Peyer's patch (tissue), 4 donors: ENCODE measurements at regions not wholly inside any gene's neighbourhood (a gene's known extent, or its start where the extent isn't known, plus 50 kb on each side); places are given as distances from the start of the nearest gene placed in this dataset.

ENCODE experiments used
- DNase-seq, 3 donors: peaks; one replicate each; pipeline ENCODE4 v3.0.0-alpha.2; 2017 to 2019
- H3K27ac ChIP-seq, 4 donors: fragments of 200-600 bp; sonication (generic); one replicate each; pipeline ENCODE4 v1.5.1; 2016 to 2019
- H3K27me3 ChIP-seq, 2 donors: fragments of 200-600 bp; sonication (generic); one replicate each; pipeline ENCODE4 v1.5.1; 2019
- H3K36me3 ChIP-seq, 3 donors: fragments of 200-600 bp; sonication (generic); one replicate each; pipeline ENCODE4 v1.5.1; 2016 to 2019
- H3K4me1 ChIP-seq, 4 donors: fragments of 200-600 bp; sonication (generic); one replicate each; pipeline ENCODE4 v1.5.1; 2016 to 2019
- H3K4me3 ChIP-seq, 4 donors: fragments of 200-600 bp; sonication (generic); 1 replicate in 3 of 4; 2 replicates in 1 of 4; pipeline ENCODE4 v1.5.1; 2016 to 2019; ENCODE audit warnings: mild to moderate bottlenecking in 1 of 4
- H3K9me3 ChIP-seq, 4 donors: fragments of 200-600 bp; sonication (generic); one replicate each; pipeline ENCODE4 v1.5.1; 2016 to 2019; ENCODE audit warnings: mild to moderate bottlenecking in 1 of 4
- CTCF ChIP-seq, 6 experiments: fragments of 450-650 bp in 4 of 6; fragments of 200-600 bp in 2 of 6; sonication (generic) in 1 of 6; IDR thresholded peaks; one replicate each; pipeline ENCODE4 v1.5.1; 2017 to 2019; ENCODE audit warnings: antibody characterized with exemption in 6 of 6, mild to moderate bottlenecking in 3 of 6, moderate library complexity in 1 of 6
- POLR2A ChIP-seq, 2 donors: fragments of 450-650 bp; IDR thresholded peaks; one replicate each; pipeline ENCODE4 v1.5.1; 2017; ENCODE audit warnings: antibody characterized with exemption in 2 of 2, mild to moderate bottlenecking in 2 of 2, moderate library complexity in 2 of 2

GRCh38 chr14:76947838-76948184 is 80.7 kb downstream of the IRF2BPL start:
- Histone ChIP-seq H3K27ac (peak overlapping the region in 2 of 4 donors; percentile 48 to 64), H3K4me1 (peaks cover 0 to 24% (median 10%) of the 10 kb centered on the region in 4 donors), H3K9me3 (no peaks in the 10 kb centered on the region), H3K27me3 (no peaks in the 10 kb centered on the region), H3K4me3 (no peak overlapping the region), H3K36me3 (no peaks in the 10 kb centered on the region)
- no peak for DNase-seq
- TF ChIP-seq POLR2A (IDR thresholded peaks at IDR 0.05): no peak
- TF ChIP-seq CTCF (IDR thresholded peaks at IDR 0.05): no peak

GRCh38 chr14:76947078-76947837 is 81.2 kb downstream of the IRF2BPL start:
- peak overlapping the region; percentile 39 to 64 (median 50) for H3K27ac ChIP-seq
- peak; percentile 82 to 93 (median 88) for DNase-seq
- H3K4me1 ChIP-seq: peaks cover 0 to 24% (median 10%) of the 10 kb centered on the region in 4 donors
- peak overlapping the region in 2 of 4 donors; percentile 19 to 22 for H3K4me3 ChIP-seq
- peak; percentile 52 to 71 (median 60) for TF ChIP-seq CTCF (IDR thresholded peaks at IDR 0.05)
- no peak for TF ChIP-seq POLR2A (IDR thresholded peaks at IDR 0.05)
- no peaks in the 10 kb centered on the region for H3K36me3 ChIP-seq
- no peaks in the 10 kb centered on the region for H3K9me3 ChIP-seq
- H3K27me3 ChIP-seq: no peaks in the 10 kb centered on the region

DNA sequence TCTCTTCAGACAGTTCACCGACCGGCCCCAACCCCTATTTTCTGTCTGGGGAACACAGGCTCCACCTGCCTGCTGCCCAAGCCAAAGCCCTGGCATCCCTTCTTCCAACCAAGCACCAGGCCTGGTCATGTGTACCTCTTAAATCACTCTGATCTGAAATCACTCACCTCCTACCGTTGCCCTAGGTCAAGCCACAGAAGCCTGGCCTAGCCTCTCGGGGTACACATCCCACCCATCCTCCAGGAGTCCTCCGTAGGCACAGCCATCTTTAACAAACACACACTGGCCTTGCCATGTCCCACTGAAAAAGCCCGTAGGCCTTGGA is 81.8 kb downstream of the IRF2BPL start:
- peak overlapping the region; percentile 39 to 64 (median 50) for H3K27ac ChIP-seq
- TF ChIP-seq CTCF (IDR thresholded peaks at IDR 0.05) (no peak), POLR2A (IDR thresholded peaks at IDR 0.05) (no peak)
- H3K4me1 ChIP-seq: peaks cover 0 to 24% (median 10%) of the 10 kb centered on the region in 4 donors
- no peak for DNase-seq
- H3K36me3 ChIP-seq: no peaks in the 10 kb centered on the region
- H3K4me3 ChIP-seq: no peak overlapping the region
- no peaks in the 10 kb centered on the region for H3K27me3 ChIP-seq
- no peaks in the 10 kb centered on the region for H3K9me3 ChIP-seq

DNA sequence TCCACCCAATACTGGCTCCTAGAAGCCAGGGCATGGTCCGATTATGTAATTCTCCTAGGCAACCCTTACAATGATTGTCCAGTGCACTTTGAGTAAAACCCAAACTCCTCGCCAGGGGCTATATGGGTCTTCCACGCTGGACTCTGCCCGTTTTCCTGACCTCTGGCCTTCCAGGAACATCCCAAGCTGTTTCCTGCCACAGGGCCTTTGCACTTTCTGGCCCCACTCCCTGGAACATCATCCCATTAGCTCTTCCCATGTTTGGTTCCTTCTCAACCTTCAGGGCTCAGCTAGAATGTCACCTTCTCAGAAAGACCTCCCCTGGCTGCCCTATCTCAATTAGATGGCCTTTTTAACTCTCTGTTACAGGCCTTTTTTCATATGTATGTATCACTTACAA is 85.4 kb downstream of the IRF2BPL start:
- TF ChIP-seq POLR2A (IDR thresholded peaks at IDR 0.05) (no peak), CTCF (IDR thresholded peaks at IDR 0.05) (no peak)
- no peak for DNase-seq
- Histone ChIP-seq H3K36me3 (no peaks in the 10 kb centered on the region), H3K27ac (no peak overlapping the region), H3K4me1 (peaks cover 0 to 18% (median 10%) of the 10 kb centered on the region in 4 donors), H3K9me3 (no peaks in the 10 kb centered on the region), H3K27me3 (no peaks in the 10 kb centered on the region), H3K4me3 (no peak overlapping the region)

DNA sequence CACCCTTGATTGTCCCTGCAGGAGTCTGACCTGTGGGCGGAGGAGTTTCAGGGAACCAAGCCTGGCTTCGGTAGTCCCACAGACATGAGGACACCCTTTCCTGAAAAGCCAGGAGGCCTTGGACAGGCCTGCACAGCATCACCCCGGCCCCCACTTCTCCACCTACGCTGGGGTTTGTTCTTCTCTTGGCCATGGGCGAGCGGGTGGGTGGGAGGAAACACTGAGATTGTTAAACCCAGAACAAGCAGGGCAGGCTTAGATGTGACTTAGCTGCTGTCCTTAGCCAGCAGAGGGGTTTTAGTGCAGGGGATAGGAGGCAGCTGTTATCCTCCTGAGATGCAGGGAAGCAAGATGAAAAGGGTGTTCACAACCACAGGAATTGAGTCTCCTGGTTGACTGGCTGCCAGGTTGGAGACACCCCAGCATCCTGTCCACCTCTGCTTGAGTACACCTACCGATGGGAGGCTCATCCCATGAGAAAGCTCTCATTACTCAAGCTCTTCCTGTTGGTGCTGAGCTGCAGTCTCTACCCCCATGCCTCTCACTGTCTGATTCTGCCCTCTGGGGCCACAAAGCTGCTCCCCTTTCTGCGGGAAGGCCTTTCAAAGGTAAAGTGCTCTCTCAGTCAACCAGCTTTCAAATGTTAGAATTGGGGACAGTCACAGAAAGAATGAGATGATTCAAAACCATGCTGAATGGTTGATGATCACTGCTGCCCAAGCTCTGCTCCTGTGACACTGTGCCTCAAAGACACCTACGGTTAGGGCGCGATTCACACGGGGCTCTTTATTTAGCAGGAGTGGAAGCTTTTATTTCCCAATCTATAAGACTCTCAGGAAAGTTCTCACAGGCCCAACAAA is 86.3 kb downstream of the IRF2BPL start:
- H3K4me3 ChIP-seq: no peak overlapping the region
- no peak for DNase-seq
- no peak for TF ChIP-seq CTCF (IDR thresholded peaks at IDR 0.05)
- no peak for TF ChIP-seq POLR2A (IDR thresholded peaks at IDR 0.05)
- no peaks in the 10 kb centered on the region for H3K27me3 ChIP-seq
- peaks cover 0 to 14% (median 6%) of the 10 kb centered on the region in 4 donors for H3K4me1 ChIP-seq
- H3K36me3 ChIP-seq: no peaks in the 10 kb centered on the region
- no peak overlapping the region for H3K27ac ChIP-seq
- H3K9me3 ChIP-seq: no peaks in the 10 kb centered on the region
